Kidney (tissue), 13 donors: ENCODE measurements at regions not wholly inside any gene's neighbourhood (a gene's known extent, or its start where the extent isn't known, plus 50 kb on each side); places are given as distances from the start of the nearest gene placed in this dataset.

ENCODE experiments used
- DNase-seq, 5 donors: peaks; one replicate each; pipeline ENCODE4 v3.0.0-alpha.2; 2013 to 2020
- FAIRE-seq: peaks from 2 replicates; lab custom pipeline; 2012; peaks lifted over from hg19 to GRCh38; lab: Jason Lieb, UNC
- H3K27ac ChIP-seq, 2 donors: one replicate each; pipeline ENCODE4 v1.7.0; 2013; ENCODE audit warnings: low read depth in 2 of 2, low read length in 2 of 2, inconsistent platforms in 1 of 2
- H3K27me3 ChIP-seq: one replicate; pipeline ENCODE4 v1.7.1; 2013; ENCODE audit warnings: low read length, inconsistent platforms; ENCODE audit not compliant: control insufficient read depth, insufficient read depth
- H3K36me3 ChIP-seq, 3 donors: one replicate each; pipeline versions ENCODE4 v1.7.0 to v1.7.1; 2013; ENCODE audit warnings: low read length in 3 of 3, control low read depth in 1 of 3, inconsistent platforms in 1 of 3; ENCODE audit not compliant: insufficient read depth in 3 of 3, control insufficient read depth in 2 of 3
- H3K4me1 ChIP-seq, 3 donors: one replicate each; pipeline versions ENCODE4 v1.7.0 to v1.7.1; 2013; ENCODE audit warnings: low read length in 3 of 3, inconsistent platforms in 1 of 3, low read depth in 1 of 3; ENCODE audit not compliant: control insufficient read depth in 2 of 3, insufficient read depth in 2 of 3
- H3K4me3 ChIP-seq, 3 donors: one replicate each; pipeline versions ENCODE4 v1.7.0 to v1.8.1; 2013; ENCODE audit warnings: low read length in 3 of 3, control low read depth in 1 of 3, inconsistent platforms in 1 of 3
- H3K9ac ChIP-seq, 3 donors: one replicate each; pipeline versions ENCODE4 v1.7.0 to v1.7.1; 2013; ENCODE audit warnings: low read length in 3 of 3, control low read depth in 1 of 3, inconsistent platforms in 1 of 3
- H3K9me3 ChIP-seq, 3 donors: one replicate each; pipeline versions ENCODE4 v1.7.0 to v1.7.1; 2013; ENCODE audit warnings: low read length in 3 of 3, control low read depth in 1 of 3, inconsistent platforms in 1 of 3; ENCODE audit not compliant: control insufficient read depth in 2 of 3, insufficient read depth in 1 of 3
- CTCF ChIP-seq: IDR thresholded peaks from 3 replicates; pipeline ENCODE4 v1.5.1; 2012; ENCODE audit warnings: mild to moderate bottlenecking, moderate library complexity, borderline replicate concordance; ENCODE audit not compliant: insufficient read depth; ENCODE audit errors: extremely low read depth
- intact Hi-C: fragments of 100-400 bp; cut with DNase I; formaldehyde crosslinking; loops from one replicate; pipeline ENCODE4 v1.11.1; 2022
- donor health status: control.
- donor health status: control.
- donor health status: control.
- donor health status: control.
- donor health status: control.
- donor health status: DM: yes; HTN: yes; CAD: no.
- donor health status: Normal renal cell carcinoma (clear cell type).

GRCh38 chr4:133394971-133395627, 246.0 kb downstream of the PCDH10 start:
- intact Hi-C loops, result no loop called here

DNA sequence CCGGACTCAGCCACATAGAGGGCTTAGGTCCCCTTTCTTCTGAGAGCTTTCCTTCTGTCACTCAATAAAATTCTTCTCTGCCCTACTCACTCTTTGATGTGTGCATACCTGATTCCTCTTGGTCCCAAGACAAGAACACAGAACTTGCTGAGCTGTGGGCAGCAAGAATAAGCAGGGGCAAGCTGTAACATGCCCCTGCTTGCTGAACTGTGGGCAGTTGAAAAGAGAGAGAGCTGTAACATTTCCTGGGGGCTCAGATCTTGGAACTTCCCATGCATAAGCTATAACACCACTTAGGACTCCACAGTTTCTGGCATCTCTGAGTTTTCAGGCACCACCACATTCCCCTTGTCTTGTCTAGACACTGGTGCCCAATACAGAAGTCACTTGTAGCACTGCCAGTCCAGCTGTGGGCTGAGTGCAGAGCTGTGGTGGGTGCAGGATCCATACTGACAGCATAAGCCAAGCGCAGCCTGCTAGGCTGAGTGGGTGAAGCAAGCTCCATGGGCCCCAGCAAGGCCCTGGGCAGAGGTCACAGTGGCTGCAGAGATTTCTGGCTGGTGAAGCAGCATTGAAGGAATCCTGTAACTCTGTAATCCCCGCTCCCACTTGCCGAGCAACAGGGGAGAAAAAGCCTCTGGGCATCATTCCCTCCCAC, 241.2 kb downstream of the PCDH10 start:
- FAIRE-seq (no peak), DNase-seq (no peak)
- intact Hi-C loops, result no loop called here
- no peak overlapping the region for H3K4me3 ChIP-seq
- H3K36me3 ChIP-seq, result no peaks in the 10 kb centered on the region
- no peaks in the 10 kb centered on the region for H3K27me3 ChIP-seq
- no peaks in the 10 kb centered on the region for H3K9me3 ChIP-seq
- H3K9ac ChIP-seq, result no peak overlapping the region
- H3K27ac ChIP-seq, result no peak overlapping the region
- H3K4me1 ChIP-seq, result no peaks in the 10 kb centered on the region
- TF ChIP-seq CTCF, result no peak

More at GRCh38 chr4:133394971-133395627, 246.0 kb downstream of the PCDH10 start:
- Histone ChIP-seq H3K9me3 (no peaks in the 10 kb centered on the region), H3K4me3 (no peak overlapping the region), H3K4me1 (no peaks in the 10 kb centered on the region), H3K9ac (no peak overlapping the region), H3K36me3 (no peaks in the 10 kb centered on the region), H3K27ac (no peak overlapping the region), H3K27me3 (no peaks in the 10 kb centered on the region)
- FAIRE-seq, result no peak
- DNase-seq, result peak in 1 of 5 donors; percentile 47
- no peak for TF ChIP-seq CTCF

GRCh38 chr4:133389029-133389428, 239.9 kb downstream of the PCDH10 start:
- Histone ChIP-seq H3K27ac (no peak overlapping the region), H3K27me3 (no peaks in the 10 kb centered on the region), H3K9ac (no peak overlapping the region), H3K4me3 (no peak overlapping the region), H3K4me1 (no peaks in the 10 kb centered on the region), H3K9me3 (no peaks in the 10 kb centered on the region), H3K36me3 (no peaks in the 10 kb centered on the region)
- DNase-seq (no peak), FAIRE-seq (no peak)
- intact Hi-C loops, result no loop called here
- TF ChIP-seq CTCF, result no peak
